ENCODE measurements at regions not wholly inside any gene's neighbourhood (a gene's known extent, or its start where the extent isn't known, plus 50 kb on each side); places are given as distances from the start of the nearest gene placed in this dataset.

DNA sequence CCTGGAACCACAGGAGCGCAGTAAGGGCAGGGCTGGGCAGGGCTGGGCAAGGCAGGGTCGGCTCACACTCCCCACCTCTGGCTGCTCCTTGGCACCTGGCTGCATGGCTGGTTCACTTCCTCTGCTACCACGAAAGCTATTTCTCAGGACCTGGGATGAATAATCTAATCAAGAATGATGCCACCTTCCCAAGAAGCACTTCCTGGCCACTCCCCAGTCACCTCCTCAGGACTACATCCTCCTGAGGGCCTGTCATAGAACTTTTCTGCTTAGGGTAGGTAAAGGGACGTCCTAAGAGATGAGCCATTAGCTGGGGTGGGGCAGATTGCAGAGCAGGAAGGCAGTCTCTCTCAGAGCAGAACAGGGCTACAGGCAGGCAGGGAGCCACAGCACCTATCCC lies 288.2 kb upstream of the MAP3K1 start:
- Histone ChIP-seq H3K36me3 (ENCODE audit: insufficient read depth, low read length) (no peaks in the 10 kb centered on the region), H3K27me3 (ENCODE audit: insufficient read depth, low read length, poor library complexity, severe bottlenecking) (no peaks in the 10 kb centered on the region), H3K9me2 (replicated peaks; ENCODE audit: low read depth, low read length) (no peaks in the 10 kb centered on the region), H3K4me2 (ENCODE audit: low read depth, low read length, poor library complexity, severe bottlenecking) (no peak overlapping the region), H3K9ac (ENCODE audit: low read depth, low read length, poor library complexity, severe bottlenecking) (no peak overlapping the region), H3K4me1 (ENCODE audit: insufficient read depth, low read length, poor library complexity, severe bottlenecking) (no peaks in the 10 kb centered on the region), H3K79me2 (ENCODE audit: insufficient read depth, low read length) (no peaks in the 10 kb centered on the region), H3F3A (ENCODE audit: low read depth) (no peaks in the 10 kb centered on the region), H4K20me1 (ENCODE audit: insufficient read depth, low read length, poor library complexity, severe bottlenecking) (no peaks in the 10 kb centered on the region), H2AFZ (ENCODE audit: low read length) (no peak overlapping the region), H3K9me3 (ENCODE audit: insufficient read depth, low read depth, low read length) (no peaks in the 10 kb centered on the region), H3K4me3 (ENCODE audit: low read length, poor library complexity, severe bottlenecking) (no peak overlapping the region)
- no peak for TF ChIP-seq EZH2phosphoT487 (IDR thresholded peaks at IDR 0.05; ENCODE audit: borderline replicate concordance)
- TF ChIP-seq, protein P1, sequence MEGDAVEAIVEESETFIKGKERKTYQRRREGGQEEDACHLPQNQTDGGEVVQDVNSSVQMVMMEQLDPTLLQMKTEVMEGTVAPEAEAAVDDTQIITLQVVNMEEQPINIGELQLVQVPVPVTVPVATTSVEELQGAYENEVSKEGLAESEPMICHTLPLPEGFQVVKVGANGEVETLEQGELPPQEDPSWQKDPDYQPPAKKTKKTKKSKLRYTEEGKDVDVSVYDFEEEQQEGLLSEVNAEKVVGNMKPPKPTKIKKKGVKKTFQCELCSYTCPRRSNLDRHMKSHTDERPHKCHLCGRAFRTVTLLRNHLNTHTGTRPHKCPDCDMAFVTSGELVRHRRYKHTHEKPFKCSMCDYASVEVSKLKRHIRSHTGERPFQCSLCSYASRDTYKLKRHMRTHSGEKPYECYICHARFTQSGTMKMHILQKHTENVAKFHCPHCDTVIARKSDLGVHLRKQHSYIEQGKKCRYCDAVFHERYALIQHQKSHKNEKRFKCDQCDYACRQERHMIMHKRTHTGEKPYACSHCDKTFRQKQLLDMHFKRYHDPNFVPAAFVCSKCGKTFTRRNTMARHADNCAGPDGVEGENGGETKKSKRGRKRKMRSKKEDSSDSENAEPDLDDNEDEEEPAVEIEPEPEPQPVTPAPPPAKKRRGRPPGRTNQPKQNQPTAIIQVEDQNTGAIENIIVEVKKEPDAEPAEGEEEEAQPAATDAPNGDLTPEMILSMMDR (conservative IDR thresholded peaks at IDR 0.05; ENCODE audit: low read length), result no peak

DNA sequence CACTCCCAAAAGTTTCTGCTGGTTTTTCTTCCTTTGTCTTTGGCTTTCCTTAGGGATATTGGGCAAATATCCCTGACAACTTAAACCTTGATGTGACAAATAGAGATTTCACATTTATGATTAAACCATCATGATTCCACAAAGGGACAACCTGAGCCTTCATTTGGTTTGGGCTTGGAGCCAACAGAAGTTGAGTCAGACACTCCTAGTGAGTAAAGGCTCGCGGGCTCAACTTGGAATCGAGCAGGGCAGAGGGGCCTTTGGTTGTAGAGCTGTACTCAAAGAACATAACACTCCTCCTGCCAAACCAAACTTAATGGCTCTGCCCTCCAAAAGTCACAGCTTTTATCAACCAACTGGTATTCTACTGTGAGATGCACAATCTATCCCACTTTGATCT lies 290.2 kb upstream of the MAP3K1 start:
- H4K20me1 ChIP-seq (ENCODE audit: insufficient read depth, low read length, poor library complexity, severe bottlenecking), result no peaks in the 10 kb centered on the region
- H3F3A ChIP-seq (ENCODE audit: low read depth), result no peaks in the 10 kb centered on the region
- no peak for TF ChIP-seq EZH2phosphoT487 (IDR thresholded peaks at IDR 0.05; ENCODE audit: borderline replicate concordance)
- TF ChIP-seq, protein P1 (conservative IDR thresholded peaks at IDR 0.05; ENCODE audit: low read length), result no peak
- H3K9me2 ChIP-seq (replicated peaks; ENCODE audit: low read depth, low read length), result no peaks in the 10 kb centered on the region
- no peaks in the 10 kb centered on the region for H3K4me1 ChIP-seq (ENCODE audit: insufficient read depth, low read length, poor library complexity, severe bottlenecking)
- H3K36me3 ChIP-seq (ENCODE audit: insufficient read depth, low read length), result no peaks in the 10 kb centered on the region
- no peak overlapping the region for H3K9ac ChIP-seq (ENCODE audit: low read depth, low read length, poor library complexity, severe bottlenecking)
- no peak overlapping the region for H3K4me2 ChIP-seq (ENCODE audit: low read depth, low read length, poor library complexity, severe bottlenecking)
- H3K27me3 ChIP-seq (ENCODE audit: insufficient read depth, low read length, poor library complexity, severe bottlenecking), result no peaks in the 10 kb centered on the region
- no peaks in the 10 kb centered on the region for H3K9me3 ChIP-seq (ENCODE audit: insufficient read depth, low read depth, low read length)
- H2AFZ ChIP-seq (ENCODE audit: low read length), result no peak overlapping the region
- H3K4me3 ChIP-seq (ENCODE audit: low read length, poor library complexity, severe bottlenecking), result no peak overlapping the region
- H3K79me2 ChIP-seq (ENCODE audit: insufficient read depth, low read length), result no peaks in the 10 kb centered on the region

GRCh38 chr5:56523790-56524575 lies 290.9 kb upstream of the ANKRD55 start:
- H3K4me3 ChIP-seq (ENCODE audit: low read length, poor library complexity, severe bottlenecking), result no peak overlapping the region
- H3K4me2 ChIP-seq (ENCODE audit: low read depth, low read length, poor library complexity, severe bottlenecking), result no peak overlapping the region
- no peak for TF ChIP-seq EZH2phosphoT487 (IDR thresholded peaks at IDR 0.05; ENCODE audit: borderline replicate concordance)
- TF ChIP-seq, protein P1 (conservative IDR thresholded peaks at IDR 0.05; ENCODE audit: low read length), result no peak
- no peaks in the 10 kb centered on the region for H3K79me2 ChIP-seq (ENCODE audit: insufficient read depth, low read length)
- no peaks in the 10 kb centered on the region for H3K27me3 ChIP-seq (ENCODE audit: insufficient read depth, low read length, poor library complexity, severe bottlenecking)
- no peaks in the 10 kb centered on the region for H3F3A ChIP-seq (ENCODE audit: low read depth)
- no peaks in the 10 kb centered on the region for H3K9me2 ChIP-seq (replicated peaks; ENCODE audit: low read depth, low read length)
- no peaks in the 10 kb centered on the region for H4K20me1 ChIP-seq (ENCODE audit: insufficient read depth, low read length, poor library complexity, severe bottlenecking)
- H3K9ac ChIP-seq (ENCODE audit: low read depth, low read length, poor library complexity, severe bottlenecking), result no peak overlapping the region
- H3K9me3 ChIP-seq (ENCODE audit: insufficient read depth, low read depth, low read length), result no peaks in the 10 kb centered on the region
- H3K36me3 ChIP-seq (ENCODE audit: insufficient read depth, low read length), result no peaks in the 10 kb centered on the region
- H3K4me1 ChIP-seq (ENCODE audit: insufficient read depth, low read length, poor library complexity, severe bottlenecking), result no peaks in the 10 kb centered on the region
- no peak overlapping the region for H2AFZ ChIP-seq (ENCODE audit: low read length)

All from Loucy (cell line).